Liver (tissue), 8 donors: ENCODE measurements at regions not wholly inside any gene's neighbourhood (a gene's known extent, or its start where the extent isn't known, plus 50 kb on each side); places are given as distances from the start of the nearest gene placed in this dataset.

Experiments used
- DNase-seq: peaks from one replicate; pipeline ENCODE4 v3.0.0-alpha.2; 2017; ENCODE audit warnings: low spot score
- H3K27ac ChIP-seq, 2 donors: one replicate each; pipeline ENCODE4 v1.7.0; 2013; ENCODE audit warnings: inconsistent platforms in 2 of 2, low read length in 2 of 2, control low read depth in 1 of 2, low read depth in 1 of 2, mild to moderate bottlenecking in 1 of 2
- H3K27me3 ChIP-seq, 4 donors: one replicate each; pipeline versions ENCODE4 v1.6.1 to v1.7.0; 2013; ENCODE audit warnings: low read length in 3 of 4, inconsistent platforms in 1 of 4, mild to moderate bottlenecking in 1 of 4, moderate library complexity in 1 of 4; ENCODE audit not compliant: control insufficient read depth in 4 of 4, insufficient read depth in 4 of 4
- H3K36me3 ChIP-seq, 4 donors: one replicate each; pipeline versions ENCODE4 v1.6.1 to v1.7.0; 2013; ENCODE audit warnings: low read length in 3 of 4, mild to moderate bottlenecking in 3 of 4, low read depth in 1 of 4, moderate library complexity in 1 of 4; ENCODE audit not compliant: control insufficient read depth in 4 of 4, insufficient read depth in 3 of 4
- H3K4me1 ChIP-seq, 4 donors: one replicate each; pipeline versions ENCODE4 v1.6.1 to v1.7.0; 2013; ENCODE audit warnings: low read length in 3 of 4, mild to moderate bottlenecking in 3 of 4, moderate library complexity in 1 of 4; ENCODE audit not compliant: control insufficient read depth in 4 of 4, insufficient read depth in 4 of 4
- H3K4me3 ChIP-seq, 3 donors: one replicate each; pipeline versions ENCODE4 v1.6.1 to v1.7.0; 2013; ENCODE audit warnings: low read length in 3 of 3, control low read depth in 1 of 3, low read depth in 1 of 3, mild to moderate bottlenecking in 1 of 3
- H3K9ac ChIP-seq, 2 donors: one replicate each; pipeline ENCODE4 v1.7.0; 2013; ENCODE audit warnings: low read length in 2 of 2, mild to moderate bottlenecking in 2 of 2, moderate library complexity in 2 of 2, control low read depth in 1 of 2, low read depth in 1 of 2
- H3K9me3 ChIP-seq, 4 donors: one replicate each; pipeline versions ENCODE4 v1.6.1 to v1.7.0; 2013; ENCODE audit warnings: low read length in 3 of 4; ENCODE audit not compliant: control insufficient read depth in 4 of 4
- EGR1 ChIP-seq, 2 donors: IDR thresholded peaks; 2 replicates each; pipeline ENCODE4 v1.6.1; 2016 to 2018; ENCODE audit warnings: antibody characterized with exemption in 2 of 2, low read depth in 2 of 2
- FOXA1 ChIP-seq: IDR thresholded peaks from 2 replicates; pipeline ENCODE4 v1.6.1; 2016; ENCODE audit warnings: antibody characterized with exemption
- FOXA2 ChIP-seq: IDR thresholded peaks from 2 replicates; pipeline ENCODE4 v1.6.1; 2016; ENCODE audit warnings: antibody characterized with exemption
- HNF4G ChIP-seq: IDR thresholded peaks from 2 replicates; pipeline ENCODE4 v1.6.1; 2016; ENCODE audit warnings: antibody characterized with exemption
- JUND ChIP-seq, 2 donors: IDR thresholded peaks; 2 replicates each; pipeline ENCODE4 v1.6.1; 2016; ENCODE audit warnings: antibody characterized with exemption in 2 of 2
- MAX ChIP-seq: IDR thresholded peaks from 2 replicates; pipeline ENCODE4 v1.6.1; 2016; ENCODE audit warnings: antibody characterized with exemption
- NR2F2 ChIP-seq: IDR thresholded peaks from 2 replicates; pipeline ENCODE4 v1.6.1; 2016; ENCODE audit warnings: antibody characterized with exemption
- RAD21 ChIP-seq, 2 donors: IDR thresholded peaks; 2 replicates each; pipeline ENCODE4 v1.6.1; 2016; ENCODE audit warnings: antibody characterized with exemption in 2 of 2, mild to moderate bottlenecking in 2 of 2
- RXRA ChIP-seq, 2 donors: IDR thresholded peaks; 2 replicates each; pipeline ENCODE4 v1.6.1; 2017 to 2018; ENCODE audit warnings: antibody characterized with exemption in 2 of 2, mild to moderate bottlenecking in 1 of 2
- TAF1 ChIP-seq: conservative IDR thresholded peaks from 2 replicates; pipeline ENCODE4 v1.6.1; 2016; ENCODE audit warnings: antibody characterized with exemption, mild to moderate bottlenecking
- YY1 ChIP-seq: IDR thresholded peaks from 2 replicates; pipeline ENCODE4 v1.6.1; 2016; ENCODE audit warnings: antibody characterized with exemption, mild to moderate bottlenecking
- WGBS: extraction: QIAGEN DNeasy Blood & Tissue Kit; methylation state at CpG from one replicate; pipeline ENCODE4 v1.1.7; 2013; 5-methylcytosine and 5-hydroxymethylcytosine counted together
- TF ChIP-seq, protein P1 (sequence below): fragments of 150-350 bp; IDR thresholded peaks from 2 replicates; pipeline ENCODE4 v1.5.1; 2017; ENCODE audit warnings: improper control_type of control experiment, low read depth, low read length; ENCODE audit not compliant: missing input control
- TF ChIP-seq, protein P2 (sequence below): IDR thresholded peaks from 2 replicates; pipeline ENCODE4 v1.6.1; 2016; ENCODE audit warnings: antibody characterized with exemption, mild to moderate bottlenecking
- TF ChIP-seq, protein P3 (sequence below): IDR thresholded peaks from 2 replicates; pipeline ENCODE4 v1.6.1; 2016; ENCODE audit warnings: antibody characterized with exemption
- TF ChIP-seq, protein P4 (sequence below): IDR thresholded peaks from 2 replicates; pipeline ENCODE4 v1.6.1; 2016; ENCODE audit warnings: antibody characterized with exemption
- donor health status: healthy.
- donor health status: healthy.
- donor health status: healthy.
- donor health status: healthy.
- donor health status: healthy.

- no peak for DNase-seq
Observed at GRCh38 chr7:25775999-25776743, 375.8 kb upstream of the NFE2L3 start.

DNA sequence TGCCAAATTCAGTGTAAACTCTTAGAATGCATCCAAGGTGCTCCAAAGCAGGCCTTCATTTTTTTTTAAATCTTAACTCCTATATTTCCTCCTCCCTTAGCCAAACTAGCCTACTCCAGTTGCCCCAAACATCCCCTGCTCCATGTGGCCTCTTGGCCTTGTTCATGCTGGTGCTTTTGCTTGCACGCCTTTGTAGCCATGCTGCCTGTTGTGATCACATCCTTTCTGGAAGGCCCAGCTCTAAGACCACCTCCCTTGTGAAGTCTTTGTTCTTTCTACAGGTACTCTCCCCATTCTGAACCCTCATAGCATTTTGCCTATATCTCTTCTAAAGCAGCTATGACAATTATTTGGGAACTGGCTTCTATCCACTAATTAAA lies 375.3 kb upstream of the NFE2L3 start:
- no peaks in the 10 kb centered on the region for H3K4me1 ChIP-seq
- no peaks in the 10 kb centered on the region for H3K36me3 ChIP-seq
- no peak for DNase-seq
- no peak overlapping the region for H3K27ac ChIP-seq
- no peaks in the 10 kb centered on the region for H3K27me3 ChIP-seq
- H3K9ac ChIP-seq: no peak overlapping the region
- no peak overlapping the region for H3K4me3 ChIP-seq
- 92% methylated on average over 1 of the region's 1 CpG for WGBS
- TF ChIP-seq FOXA2: no peak
- TF ChIP-seq NR2F2: no peak
- no peak for TF ChIP-seq FOXA1
- TF ChIP-seq, protein P1, sequence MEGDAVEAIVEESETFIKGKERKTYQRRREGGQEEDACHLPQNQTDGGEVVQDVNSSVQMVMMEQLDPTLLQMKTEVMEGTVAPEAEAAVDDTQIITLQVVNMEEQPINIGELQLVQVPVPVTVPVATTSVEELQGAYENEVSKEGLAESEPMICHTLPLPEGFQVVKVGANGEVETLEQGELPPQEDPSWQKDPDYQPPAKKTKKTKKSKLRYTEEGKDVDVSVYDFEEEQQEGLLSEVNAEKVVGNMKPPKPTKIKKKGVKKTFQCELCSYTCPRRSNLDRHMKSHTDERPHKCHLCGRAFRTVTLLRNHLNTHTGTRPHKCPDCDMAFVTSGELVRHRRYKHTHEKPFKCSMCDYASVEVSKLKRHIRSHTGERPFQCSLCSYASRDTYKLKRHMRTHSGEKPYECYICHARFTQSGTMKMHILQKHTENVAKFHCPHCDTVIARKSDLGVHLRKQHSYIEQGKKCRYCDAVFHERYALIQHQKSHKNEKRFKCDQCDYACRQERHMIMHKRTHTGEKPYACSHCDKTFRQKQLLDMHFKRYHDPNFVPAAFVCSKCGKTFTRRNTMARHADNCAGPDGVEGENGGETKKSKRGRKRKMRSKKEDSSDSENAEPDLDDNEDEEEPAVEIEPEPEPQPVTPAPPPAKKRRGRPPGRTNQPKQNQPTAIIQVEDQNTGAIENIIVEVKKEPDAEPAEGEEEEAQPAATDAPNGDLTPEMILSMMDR: no peak
- TF ChIP-seq JUND (IDR thresholded peaks at IDR 0.05): no peak
- TF ChIP-seq HNF4G: no peak
- TF ChIP-seq MAX: no peak
- no peak for TF ChIP-seq EGR1 (IDR thresholded peaks at IDR 0.05; ENCODE audit: low read depth in 2 of 2)
- no peak for TF ChIP-seq YY1
- no peak for TF ChIP-seq TAF1
- TF ChIP-seq, protein P2, sequence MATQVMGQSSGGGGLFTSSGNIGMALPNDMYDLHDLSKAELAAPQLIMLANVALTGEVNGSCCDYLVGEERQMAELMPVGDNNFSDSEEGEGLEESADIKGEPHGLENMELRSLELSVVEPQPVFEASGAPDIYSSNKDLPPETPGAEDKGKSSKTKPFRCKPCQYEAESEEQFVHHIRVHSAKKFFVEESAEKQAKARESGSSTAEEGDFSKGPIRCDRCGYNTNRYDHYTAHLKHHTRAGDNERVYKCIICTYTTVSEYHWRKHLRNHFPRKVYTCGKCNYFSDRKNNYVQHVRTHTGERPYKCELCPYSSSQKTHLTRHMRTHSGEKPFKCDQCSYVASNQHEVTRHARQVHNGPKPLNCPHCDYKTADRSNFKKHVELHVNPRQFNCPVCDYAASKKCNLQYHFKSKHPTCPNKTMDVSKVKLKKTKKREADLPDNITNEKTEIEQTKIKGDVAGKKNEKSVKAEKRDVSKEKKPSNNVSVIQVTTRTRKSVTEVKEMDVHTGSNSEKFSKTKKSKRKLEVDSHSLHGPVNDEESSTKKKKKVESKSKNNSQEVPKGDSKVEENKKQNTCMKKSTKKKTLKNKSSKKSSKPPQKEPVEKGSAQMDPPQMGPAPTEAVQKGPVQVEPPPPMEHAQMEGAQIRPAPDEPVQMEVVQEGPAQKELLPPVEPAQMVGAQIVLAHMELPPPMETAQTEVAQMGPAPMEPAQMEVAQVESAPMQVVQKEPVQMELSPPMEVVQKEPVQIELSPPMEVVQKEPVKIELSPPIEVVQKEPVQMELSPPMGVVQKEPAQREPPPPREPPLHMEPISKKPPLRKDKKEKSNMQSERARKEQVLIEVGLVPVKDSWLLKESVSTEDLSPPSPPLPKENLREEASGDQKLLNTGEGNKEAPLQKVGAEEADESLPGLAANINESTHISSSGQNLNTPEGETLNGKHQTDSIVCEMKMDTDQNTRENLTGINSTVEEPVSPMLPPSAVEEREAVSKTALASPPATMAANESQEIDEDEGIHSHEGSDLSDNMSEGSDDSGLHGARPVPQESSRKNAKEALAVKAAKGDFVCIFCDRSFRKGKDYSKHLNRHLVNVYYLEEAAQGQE: no peak
- TF ChIP-seq RXRA (IDR thresholded peaks at IDR 0.05): no peak
- TF ChIP-seq, protein P3, sequence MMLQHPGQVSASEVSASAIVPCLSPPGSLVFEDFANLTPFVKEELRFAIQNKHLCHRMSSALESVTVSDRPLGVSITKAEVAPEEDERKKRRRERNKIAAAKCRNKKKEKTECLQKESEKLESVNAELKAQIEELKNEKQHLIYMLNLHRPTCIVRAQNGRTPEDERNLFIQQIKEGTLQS: no peak
- no peak for TF ChIP-seq RAD21 (IDR thresholded peaks at IDR 0.05)
- no peaks in the 10 kb centered on the region for H3K9me3 ChIP-seq

More at GRCh38 chr7:25775999-25776743, 375.8 kb upstream of the NFE2L3 start:
- no peak overlapping the region for H3K27ac ChIP-seq
- H3K9ac ChIP-seq: no peak overlapping the region
- WGBS: 82% methylated on average over 3 of the region's 3 CpGs
- no peaks in the 10 kb centered on the region for H3K9me3 ChIP-seq
- H3K36me3 ChIP-seq: no peaks in the 10 kb centered on the region
- H3K4me1 ChIP-seq: no peaks in the 10 kb centered on the region
- TF ChIP-seq, protein P4, sequence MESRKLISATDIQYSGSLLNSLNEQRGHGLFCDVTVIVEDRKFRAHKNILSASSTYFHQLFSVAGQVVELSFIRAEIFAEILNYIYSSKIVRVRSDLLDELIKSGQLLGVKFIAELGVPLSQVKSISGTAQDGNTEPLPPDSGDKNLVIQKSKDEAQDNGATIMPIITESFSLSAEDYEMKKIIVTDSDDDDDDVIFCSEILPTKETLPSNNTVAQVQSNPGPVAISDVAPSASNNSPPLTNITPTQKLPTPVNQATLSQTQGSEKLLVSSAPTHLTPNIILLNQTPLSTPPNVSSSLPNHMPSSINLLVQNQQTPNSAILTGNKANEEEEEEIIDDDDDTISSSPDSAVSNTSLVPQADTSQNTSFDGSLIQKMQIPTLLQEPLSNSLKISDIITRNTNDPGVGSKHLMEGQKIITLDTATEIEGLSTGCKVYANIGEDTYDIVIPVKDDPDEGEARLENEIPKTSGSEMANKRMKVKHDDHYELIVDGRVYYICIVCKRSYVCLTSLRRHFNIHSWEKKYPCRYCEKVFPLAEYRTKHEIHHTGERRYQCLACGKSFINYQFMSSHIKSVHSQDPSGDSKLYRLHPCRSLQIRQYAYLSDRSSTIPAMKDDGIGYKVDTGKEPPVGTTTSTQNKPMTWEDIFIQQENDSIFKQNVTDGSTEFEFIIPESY: no peak
- TF ChIP-seq FOXA2 (no peak), EGR1 (IDR thresholded peaks at IDR 0.05; ENCODE audit: low read depth in 2 of 2) (no peak), NR2F2 (peak; percentile 22)
- TF ChIP-seq, protein P3: no peak
- TF ChIP-seq, protein P2: no peak
- no peak overlapping the region for H3K4me3 ChIP-seq
- no peaks in the 10 kb centered on the region for H3K27me3 ChIP-seq
